PC-9 (cell line): ENCODE measurements at regions not wholly inside any gene's neighbourhood (a gene's known extent, or its start where the extent isn't known, plus 50 kb on each side); places are given as distances from the start of the nearest gene placed in this dataset.

Experiments
- CTCF ChIP-seq: fragments of 200-600 bp; sonication (generic); conservative IDR thresholded peaks from 2 replicates; pipeline ENCODE4 v1.6.1; 2017; ENCODE audit warnings: mixed run types, antibody characterized with exemption, mild to moderate bottlenecking, moderate library complexity
- EZH2 ChIP-seq: fragments of 200-600 bp; sonication (generic); IDR thresholded peaks from 2 replicates; pipeline ENCODE4 v1.8.0; 2017; ENCODE audit warnings: antibody characterized with exemption, low read depth

GRCh38 chr16:6494716-6495115 lies 837.9 kb upstream of the RBFOX1 start:
- TF ChIP-seq CTCF (no peak), EZH2 (no peak)
